Activated T-cell treated with anti-CD3 and anti-CD28 coated beads, Interleukin-2, amount 50 U/mL, for 4 hours (primary cell): ENCODE measurements at regions not wholly inside any gene's neighbourhood (a gene's known extent, or its start where the extent isn't known, plus 50 kb on each side); places are given as distances from the start of the nearest gene placed in this dataset.

Experiments used
- ATAC-seq, 2 donors: fragments of 200-7000 bp; cut with Tn5 transposase; one replicate each; pipeline ENCODE4 v1.10.0; 2021
- DNase-seq: peaks from one replicate; pipeline ENCODE4 v3.0.0-alpha.2; 2020
- H3K27me3 Mint-ChIP-seq: one replicate; pipeline ENCODE4 v1.8.0; 2021; ENCODE audit warnings: low read depth, mixed read lengths
- H3K36me3 Mint-ChIP-seq: one replicate; pipeline ENCODE4 v1.8.0; 2022; ENCODE audit warnings: mixed read lengths; ENCODE audit not compliant: insufficient read depth
- H3K4me1 Mint-ChIP-seq: one replicate; pipeline ENCODE4 v1.8.0; 2021; ENCODE audit warnings: low read depth, mixed read lengths
- H3K4me3 Mint-ChIP-seq: one replicate; pipeline ENCODE4 v1.8.0; 2021; ENCODE audit warnings: mild to moderate bottlenecking, moderate library complexity, mixed read lengths
- H3K9me3 Mint-ChIP-seq: one replicate; pipeline ENCODE4 v1.8.0; 2021; ENCODE audit warnings: mixed read lengths

GRCh38 chr16:79754501-79754900, 154.0 kb upstream of the MAF start:
- peaks cover 17% of the 10 kb centered on the region for H3K4me1 Mint-ChIP-seq
- H3K27me3 Mint-ChIP-seq = peaks cover 7% of the 10 kb centered on the region
- ATAC-seq (no peak), DNase-seq (no peak)
- peaks cover under 1% of the 10 kb centered on the region for H3K9me3 Mint-ChIP-seq
- no peak overlapping the region for H3K4me3 Mint-ChIP-seq
- H3K36me3 Mint-ChIP-seq = no peaks in the 10 kb centered on the region

- Mint-ChIP-seq H3K36me3 (no peaks in the 10 kb centered on the region), H3K9me3 (peaks cover 4% of the 10 kb centered on the region), H3K4me3 (no peak overlapping the region), H3K4me1 (peaks cover 20% of the 10 kb centered on the region), H3K27me3 (peaks cover 7% of the 10 kb centered on the region)
- DNase-seq (no peak), ATAC-seq (no peak)
Measured at GRCh38 chr16:79754081-79754480, 153.5 kb upstream of the MAF start.

GRCh38 chr16:79753286-79753685, 152.7 kb upstream of the MAF start:
- Mint-ChIP-seq H3K4me1 (peaks cover 20% of the 10 kb centered on the region), H3K4me3 (no peak overlapping the region), H3K27me3 (peaks cover 7% of the 10 kb centered on the region), H3K9me3 (peaks cover 4% of the 10 kb centered on the region), H3K36me3 (no peaks in the 10 kb centered on the region)
- DNase-seq (no peak), ATAC-seq (no peak)

- DNase-seq (no peak), ATAC-seq (no peak)
- Mint-ChIP-seq H3K4me1 (peaks cover 20% of the 10 kb centered on the region), H3K36me3 (no peaks in the 10 kb centered on the region), H3K9me3 (peaks cover 4% of the 10 kb centered on the region), H3K27me3 (peaks cover 7% of the 10 kb centered on the region), H3K4me3 (no peak overlapping the region)
Measured at GRCh38 chr16:79752396-79752795, 151.9 kb upstream of the MAF start.

- ATAC-seq (no peak), DNase-seq (no peak)
- Mint-ChIP-seq H3K27me3 (peaks cover 7% of the 10 kb centered on the region), H3K4me3 (no peak overlapping the region), H3K36me3 (no peaks in the 10 kb centered on the region), H3K9me3 (peaks cover 4% of the 10 kb centered on the region), H3K4me1 (peaks cover 15% of the 10 kb centered on the region)
Measured at GRCh38 chr16:79751471-79752184, 151.1 kb upstream of the MAF start.

- Mint-ChIP-seq H3K27me3 (peaks cover 7% of the 10 kb centered on the region), H3K4me1 (peaks cover 15% of the 10 kb centered on the region), H3K9me3 (peaks cover 4% of the 10 kb centered on the region), H3K36me3 (no peaks in the 10 kb centered on the region), H3K4me3 (no peak overlapping the region)
- no peak for ATAC-seq
- no peak for DNase-seq
Measured at GRCh38 chr16:79750311-79750710, 149.8 kb upstream of the MAF start.

- H3K4me1 Mint-ChIP-seq = peaks cover 4% of the 10 kb centered on the region
- peaks cover 4% of the 10 kb centered on the region for H3K9me3 Mint-ChIP-seq
- DNase-seq = no peak
- H3K4me3 Mint-ChIP-seq = no peak overlapping the region
- ATAC-seq = peak in 1 of 2 donors; percentile 41
- peaks cover 3% of the 10 kb centered on the region for H3K27me3 Mint-ChIP-seq
- H3K36me3 Mint-ChIP-seq = no peaks in the 10 kb centered on the region
Measured at GRCh38 chr16:79748629-79749028, 148.1 kb upstream of the MAF start.

GRCh38 chr16:79747688-79748087, 147.2 kb upstream of the MAF start:
- peaks cover 3% of the 10 kb centered on the region for H3K27me3 Mint-ChIP-seq
- H3K9me3 Mint-ChIP-seq = peaks cover 4% of the 10 kb centered on the region
- no peaks in the 10 kb centered on the region for H3K36me3 Mint-ChIP-seq
- DNase-seq (no peak), ATAC-seq (no peak)
- no peak overlapping the region for H3K4me3 Mint-ChIP-seq
- H3K4me1 Mint-ChIP-seq = peaks cover 4% of the 10 kb centered on the region

- no peak for DNase-seq
- ATAC-seq = no peak
- Mint-ChIP-seq H3K4me3 (no peak overlapping the region), H3K9me3 (no peaks in the 10 kb centered on the region), H3K36me3 (no peaks in the 10 kb centered on the region), H3K4me1 (no peaks in the 10 kb centered on the region), H3K27me3 (peaks cover 2% of the 10 kb centered on the region)
Measured at GRCh38 chr16:79740252-79740651, 139.7 kb upstream of the MAF start.

GRCh38 chr16:79735271-79735670, 134.7 kb upstream of the MAF start:
- Mint-ChIP-seq H3K4me3 (no peak overlapping the region), H3K4me1 (no peaks in the 10 kb centered on the region), H3K36me3 (no peaks in the 10 kb centered on the region), H3K9me3 (no peaks in the 10 kb centered on the region), H3K27me3 (no peaks in the 10 kb centered on the region)
- no peak for ATAC-seq
- no peak for DNase-seq

GRCh38 chr16:79734721-79735120, 134.2 kb upstream of the MAF start:
- H3K27me3 Mint-ChIP-seq = no peaks in the 10 kb centered on the region
- no peaks in the 10 kb centered on the region for H3K36me3 Mint-ChIP-seq
- no peak for DNase-seq
- H3K9me3 Mint-ChIP-seq = no peaks in the 10 kb centered on the region
- H3K4me3 Mint-ChIP-seq = no peak overlapping the region
- ATAC-seq = no peak
- H3K4me1 Mint-ChIP-seq = no peaks in the 10 kb centered on the region

GRCh38 chr16:79728923-79729240, 128.3 kb upstream of the MAF start:
- H3K9me3 Mint-ChIP-seq = no peaks in the 10 kb centered on the region
- ATAC-seq = no peak
- H3K4me3 Mint-ChIP-seq = no peak overlapping the region
- H3K36me3 Mint-ChIP-seq = no peaks in the 10 kb centered on the region
- no peak for DNase-seq
- no peaks in the 10 kb centered on the region for H3K27me3 Mint-ChIP-seq
- no peaks in the 10 kb centered on the region for H3K4me1 Mint-ChIP-seq

GRCh38 chr16:79728048-79728922, 127.7 kb upstream of the MAF start:
- no peaks in the 10 kb centered on the region for H3K36me3 Mint-ChIP-seq
- DNase-seq (no peak), ATAC-seq (no peak)
- no peaks in the 10 kb centered on the region for H3K9me3 Mint-ChIP-seq
- no peaks in the 10 kb centered on the region for H3K4me1 Mint-ChIP-seq
- no peaks in the 10 kb centered on the region for H3K27me3 Mint-ChIP-seq
- no peak overlapping the region for H3K4me3 Mint-ChIP-seq

- Mint-ChIP-seq H3K36me3 (no peaks in the 10 kb centered on the region), H3K27me3 (no peaks in the 10 kb centered on the region), H3K4me1 (no peaks in the 10 kb centered on the region), H3K9me3 (peaks cover 5% of the 10 kb centered on the region), H3K4me3 (no peak overlapping the region)
- DNase-seq = no peak
- no peak for ATAC-seq
Measured at GRCh38 chr16:79726902-79727301, 126.4 kb upstream of the MAF start.

GRCh38 chr16:79725051-79725450, 124.5 kb upstream of the MAF start:
- Mint-ChIP-seq H3K4me3 (no peak overlapping the region), H3K36me3 (no peaks in the 10 kb centered on the region), H3K4me1 (no peaks in the 10 kb centered on the region), H3K9me3 (peaks cover 5% of the 10 kb centered on the region), H3K27me3 (no peaks in the 10 kb centered on the region)
- no peak for ATAC-seq
- DNase-seq = no peak
